GM12874 (cell line): ENCODE measurements at regions not wholly inside any gene's neighbourhood (a gene's known extent, or its start where the extent isn't known, plus 50 kb on each side); places are given as distances from the start of the nearest gene placed in this dataset.

Experiments used
- CTCF ChIP-seq: IDR thresholded peaks from 2 replicates; pipeline ENCODE4 v1.5.1; 2011; ENCODE audit warnings: low read depth, mild to moderate bottlenecking, control low read depth, low read length, moderate library complexity; ENCODE audit not compliant: insufficient read depth

- no peak for TF ChIP-seq CTCF
These were observed 53.3 kb upstream of the DCC start for GRCh38 chr18:52286675-52287074.

GRCh38 chr18:52287151-52287550, 52.8 kb upstream of the DCC start:
- TF ChIP-seq CTCF = no peak

- TF ChIP-seq CTCF = peak; percentile 83
These were observed 51.5 kb upstream of the DCC start for GRCh38 chr18:52288403-52289004.

GRCh38 chr18:52289392-52289791, 50.6 kb upstream of the DCC start:
- TF ChIP-seq CTCF = no peak
